ENCODE measurements at regions not wholly inside any gene's neighbourhood (a gene's known extent, or its start where the extent isn't known, plus 50 kb on each side); places are given as distances from the start of the nearest gene placed in this dataset.

DNA sequence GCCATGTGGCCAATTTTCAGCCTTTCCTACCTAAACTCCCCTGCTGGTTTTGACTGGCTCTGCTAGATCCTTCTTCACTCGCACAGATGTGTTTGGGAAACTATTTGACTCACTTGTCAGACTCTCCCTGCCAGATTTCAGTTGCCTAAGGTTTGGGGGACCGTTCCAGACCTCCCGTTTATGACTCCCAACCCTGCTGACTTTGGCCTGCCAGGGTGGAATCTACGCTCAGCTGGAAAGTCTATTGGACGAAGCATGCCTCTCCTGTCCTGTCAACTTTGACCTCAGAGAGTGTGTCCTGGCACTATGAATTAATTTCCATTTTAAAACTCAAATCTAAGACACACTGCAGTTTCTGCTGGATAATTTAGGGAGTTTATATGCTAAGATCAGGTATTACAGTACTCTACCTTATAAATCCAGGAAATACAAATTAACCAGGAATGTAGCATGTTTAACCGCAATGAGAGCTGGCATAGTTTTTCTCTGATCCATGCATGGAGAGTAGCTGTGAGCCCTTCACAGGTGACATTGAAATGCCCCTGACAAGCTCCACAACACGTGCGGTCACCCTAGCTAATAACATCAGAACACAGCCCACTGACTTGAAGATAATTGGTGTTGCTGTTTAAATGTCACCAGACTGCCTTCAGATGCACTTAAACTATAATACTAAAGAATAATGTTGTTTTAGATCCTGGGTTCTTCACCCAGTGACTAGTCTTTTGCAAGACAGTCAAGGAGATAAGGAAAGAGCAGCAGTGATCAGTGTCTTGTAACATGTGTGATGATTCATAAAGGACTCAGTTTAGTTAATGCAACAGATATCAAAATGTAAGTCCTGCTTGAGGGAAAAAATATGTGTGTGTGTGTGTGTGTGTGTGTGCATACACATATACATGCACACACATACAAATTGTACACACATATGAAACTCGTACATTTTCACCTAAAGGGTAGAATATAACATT is 223.0 kb upstream of the MCTP2 start:
- Histone ChIP-seq H3K9me3 (ENCODE audit: low read length) (no peaks in the 10 kb centered on the region), H3K4me1 (ENCODE audit: low read length) (no peaks in the 10 kb centered on the region), H3K9ac (ENCODE audit: low read length) (no peak overlapping the region), H3K4me3 (ENCODE audit: low read length) (no peak overlapping the region), H3K79me2 (ENCODE audit: low read length) (no peaks in the 10 kb centered on the region), H4K20me1 (ENCODE audit: insufficient read depth, low read depth, low read length) (no peaks in the 10 kb centered on the region), H3K27me3 (ENCODE audit: low read length) (no peaks in the 10 kb centered on the region), H3K4me2 (ENCODE audit: low read depth, low read length, poor library complexity, severe bottlenecking) (no peak overlapping the region), H3K27ac (ENCODE audit: low read length) (no peak overlapping the region), H2AFZ (ENCODE audit: low read length) (no peak overlapping the region), H3K36me3 (ENCODE audit: insufficient read depth, low read length) (no peaks in the 10 kb centered on the region), H3K9me2 (replicated peaks; ENCODE audit: insufficient read depth, low read length) (no peaks in the 10 kb centered on the region)
- no peak for DNase-seq

DNA sequence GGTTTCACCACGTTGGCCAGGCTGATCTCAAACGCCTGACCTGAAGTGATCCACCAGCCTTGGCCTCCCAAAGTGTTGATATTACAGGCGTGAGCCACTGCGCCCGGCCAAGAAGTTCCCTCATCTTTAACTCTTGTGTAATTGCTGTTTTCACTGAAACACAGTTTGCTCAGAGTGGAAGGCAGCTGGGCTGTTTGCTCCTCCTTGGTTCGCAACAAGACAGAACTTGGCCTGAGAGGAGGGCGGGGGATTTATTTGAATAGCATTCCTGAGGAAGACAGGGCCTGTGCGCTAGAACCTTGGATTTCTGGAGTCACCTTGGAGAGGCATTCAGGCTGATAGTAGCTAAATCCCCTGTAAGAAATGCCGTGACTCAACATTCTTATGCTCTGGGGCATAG is 226.7 kb upstream of the MCTP2 start:
- no peaks in the 10 kb centered on the region for H3K9me2 ChIP-seq (replicated peaks; ENCODE audit: insufficient read depth, low read length)

DNA sequence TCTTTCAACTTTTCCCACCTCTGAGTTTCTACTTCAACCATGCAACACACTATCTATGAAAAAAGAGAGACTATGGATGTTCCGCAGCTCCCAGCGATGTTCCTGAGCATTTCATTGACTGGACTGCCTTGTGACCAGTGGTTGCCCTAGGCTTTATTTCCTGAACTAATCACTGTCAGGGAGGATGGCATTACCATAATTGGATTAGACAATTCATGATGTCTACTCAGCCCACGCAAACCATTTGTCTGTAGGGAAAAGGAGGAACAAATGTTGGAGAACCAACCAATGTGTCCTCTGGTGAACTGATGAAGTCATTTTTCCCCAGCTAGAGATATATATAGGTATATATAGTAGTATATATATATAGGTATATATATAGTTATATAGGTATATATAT is 229.3 kb upstream of the MCTP2 start:
- Histone ChIP-seq H3K4me2 (ENCODE audit: low read depth, low read length, poor library complexity, severe bottlenecking) (no peak overlapping the region), H4K20me1 (ENCODE audit: insufficient read depth, low read depth, low read length) (no peaks in the 10 kb centered on the region), H2AFZ (ENCODE audit: low read length) (no peak overlapping the region), H3K36me3 (ENCODE audit: insufficient read depth, low read length) (no peaks in the 10 kb centered on the region), H3K79me2 (ENCODE audit: low read length) (no peaks in the 10 kb centered on the region), H3K27ac (ENCODE audit: low read length) (no peak overlapping the region), H3K9ac (ENCODE audit: low read length) (no peak overlapping the region), H3K4me1 (ENCODE audit: low read length) (no peaks in the 10 kb centered on the region), H3K9me3 (ENCODE audit: low read length) (no peaks in the 10 kb centered on the region), H3K4me3 (ENCODE audit: low read length) (no peak overlapping the region), H3K27me3 (ENCODE audit: low read length) (no peaks in the 10 kb centered on the region), H3K9me2 (replicated peaks; ENCODE audit: insufficient read depth, low read length) (no peaks in the 10 kb centered on the region)
- DNase-seq: no peak

More for the DNA sequence above, 226.7 kb upstream of the MCTP2 start:
- H3K27ac ChIP-seq (ENCODE audit: low read length): no peak overlapping the region
- H3K79me2 ChIP-seq (ENCODE audit: low read length): no peaks in the 10 kb centered on the region
- H3K4me1 ChIP-seq (ENCODE audit: low read length): no peaks in the 10 kb centered on the region
- H2AFZ ChIP-seq (ENCODE audit: low read length): no peak overlapping the region
- no peak overlapping the region for H3K9ac ChIP-seq (ENCODE audit: low read length)
- DNase-seq: no peak
- H3K36me3 ChIP-seq (ENCODE audit: insufficient read depth, low read length): no peaks in the 10 kb centered on the region
- no peaks in the 10 kb centered on the region for H3K9me3 ChIP-seq (ENCODE audit: low read length)
- H3K4me3 ChIP-seq (ENCODE audit: low read length): no peak overlapping the region
- no peaks in the 10 kb centered on the region for H4K20me1 ChIP-seq (ENCODE audit: insufficient read depth, low read depth, low read length)
- H3K27me3 ChIP-seq (ENCODE audit: low read length): no peaks in the 10 kb centered on the region
- no peak overlapping the region for H3K4me2 ChIP-seq (ENCODE audit: low read depth, low read length, poor library complexity, severe bottlenecking)

DNA sequence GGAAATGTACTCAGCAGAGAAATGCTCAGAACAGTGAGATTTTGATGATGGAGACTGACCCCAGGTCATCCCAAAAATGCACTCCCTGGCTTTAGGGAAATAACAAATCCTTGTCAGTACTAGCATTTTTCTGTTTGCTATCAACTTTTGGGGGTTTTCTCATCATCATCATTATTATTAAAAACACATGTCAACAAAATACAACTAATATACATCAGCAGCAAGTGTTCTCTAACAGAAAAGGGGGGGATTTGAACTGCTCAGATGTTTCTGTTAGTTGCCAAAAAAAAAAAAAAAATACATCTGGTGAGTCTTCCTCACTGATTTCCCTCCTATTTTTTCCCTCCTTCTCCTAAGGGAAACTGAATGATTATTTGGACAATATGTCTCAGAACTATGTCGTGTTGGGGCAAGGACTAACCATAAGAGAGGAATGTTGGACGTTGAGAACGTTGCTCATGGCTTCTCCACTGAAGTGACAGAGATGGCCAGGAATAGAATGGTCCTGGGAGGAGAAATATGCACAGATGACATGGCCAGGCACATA is 230.0 kb upstream of the MCTP2 start:
- no peak overlapping the region for H3K27ac ChIP-seq (ENCODE audit: low read length)
- H4K20me1 ChIP-seq (ENCODE audit: insufficient read depth, low read depth, low read length): no peaks in the 10 kb centered on the region
- no peak overlapping the region for H2AFZ ChIP-seq (ENCODE audit: low read length)
- H3K36me3 ChIP-seq (ENCODE audit: insufficient read depth, low read length): no peaks in the 10 kb centered on the region
- no peaks in the 10 kb centered on the region for H3K79me2 ChIP-seq (ENCODE audit: low read length)
- no peak overlapping the region for H3K4me3 ChIP-seq (ENCODE audit: low read length)
- H3K9me2 ChIP-seq (replicated peaks; ENCODE audit: insufficient read depth, low read length): no peaks in the 10 kb centered on the region
- no peak for DNase-seq
- no peaks in the 10 kb centered on the region for H3K4me1 ChIP-seq (ENCODE audit: low read length)
- no peak overlapping the region for H3K4me2 ChIP-seq (ENCODE audit: low read depth, low read length, poor library complexity, severe bottlenecking)
- no peaks in the 10 kb centered on the region for H3K9me3 ChIP-seq (ENCODE audit: low read length)
- H3K27me3 ChIP-seq (ENCODE audit: low read length): no peaks in the 10 kb centered on the region
- H3K9ac ChIP-seq (ENCODE audit: low read length): no peak overlapping the region

DNA sequence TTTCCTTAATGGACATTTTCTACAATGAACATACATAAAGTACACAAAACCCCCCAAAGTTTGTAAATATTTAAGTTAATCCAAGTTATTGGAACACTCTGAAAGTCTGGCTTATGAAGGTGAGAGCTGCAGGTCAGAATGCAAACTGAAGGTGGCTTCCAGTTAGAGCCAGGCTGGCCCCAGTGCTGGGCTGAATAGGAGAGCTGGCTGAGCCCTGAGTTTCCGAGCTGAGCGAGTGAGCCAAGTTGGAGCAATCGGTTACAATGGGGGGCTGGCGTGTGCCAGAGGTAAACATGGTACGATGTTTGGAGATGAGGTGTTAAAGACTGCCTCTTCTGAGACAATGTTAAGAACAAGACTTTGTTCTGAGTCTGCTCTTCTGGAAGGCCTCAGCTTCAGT is 230.8 kb upstream of the MCTP2 start:
- Histone ChIP-seq H3K27me3 (ENCODE audit: low read length) (no peaks in the 10 kb centered on the region), H3K4me1 (ENCODE audit: low read length) (no peaks in the 10 kb centered on the region), H3K27ac (ENCODE audit: low read length) (no peak overlapping the region), H3K79me2 (ENCODE audit: low read length) (no peaks in the 10 kb centered on the region), H3K4me2 (ENCODE audit: low read depth, low read length, poor library complexity, severe bottlenecking) (no peak overlapping the region), H3K9me3 (ENCODE audit: low read length) (no peaks in the 10 kb centered on the region), H2AFZ (ENCODE audit: low read length) (no peak overlapping the region), H3K9me2 (replicated peaks; ENCODE audit: insufficient read depth, low read length) (no peaks in the 10 kb centered on the region), H3K36me3 (ENCODE audit: insufficient read depth, low read length) (no peaks in the 10 kb centered on the region), H3K4me3 (ENCODE audit: low read length) (no peak overlapping the region), H4K20me1 (ENCODE audit: insufficient read depth, low read depth, low read length) (no peaks in the 10 kb centered on the region), H3K9ac (ENCODE audit: low read length) (no peak overlapping the region)
- no peak for DNase-seq

DNA sequence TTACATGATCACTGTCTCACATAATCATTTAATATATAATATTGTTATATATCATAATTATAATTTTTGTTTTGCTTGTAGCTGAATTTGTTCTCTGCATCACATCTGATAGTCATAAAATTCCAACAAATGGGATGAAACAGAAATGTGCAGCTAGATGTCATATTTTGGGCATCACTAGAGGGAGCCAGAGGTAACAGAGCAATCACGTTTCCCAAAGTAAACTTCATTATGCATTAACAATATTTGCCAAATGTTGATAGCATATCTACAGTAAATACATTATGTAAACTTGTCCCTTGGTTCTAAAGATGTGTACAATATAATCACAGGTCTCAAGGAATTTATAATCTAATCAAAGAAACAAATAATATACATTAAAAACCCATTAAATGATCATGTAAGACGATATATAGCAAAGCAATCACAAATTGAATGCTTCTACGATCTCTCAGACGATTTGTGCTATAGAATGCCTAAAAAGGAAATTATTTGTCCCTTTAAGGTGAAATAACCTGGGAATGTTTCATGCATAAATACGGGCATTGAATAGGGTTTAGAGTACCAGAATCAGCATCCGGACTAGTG is 234.2 kb upstream of the MCTP2 start:
- Histone ChIP-seq H3K27me3 (ENCODE audit: low read length) (no peaks in the 10 kb centered on the region), H3K36me3 (ENCODE audit: insufficient read depth, low read length) (no peaks in the 10 kb centered on the region), H4K20me1 (ENCODE audit: insufficient read depth, low read depth, low read length) (no peaks in the 10 kb centered on the region), H3K79me2 (ENCODE audit: low read length) (no peaks in the 10 kb centered on the region), H3K9me2 (replicated peaks; ENCODE audit: insufficient read depth, low read length) (no peaks in the 10 kb centered on the region), H3K27ac (ENCODE audit: low read length) (no peak overlapping the region), H3K4me1 (ENCODE audit: low read length) (no peaks in the 10 kb centered on the region), H2AFZ (ENCODE audit: low read length) (no peak overlapping the region), H3K9me3 (ENCODE audit: low read length) (no peaks in the 10 kb centered on the region), H3K4me3 (ENCODE audit: low read length) (no peak overlapping the region), H3K4me2 (ENCODE audit: low read depth, low read length, poor library complexity, severe bottlenecking) (no peak overlapping the region), H3K9ac (ENCODE audit: low read length) (no peak overlapping the region)
- DNase-seq: peak; percentile 51

DNA sequence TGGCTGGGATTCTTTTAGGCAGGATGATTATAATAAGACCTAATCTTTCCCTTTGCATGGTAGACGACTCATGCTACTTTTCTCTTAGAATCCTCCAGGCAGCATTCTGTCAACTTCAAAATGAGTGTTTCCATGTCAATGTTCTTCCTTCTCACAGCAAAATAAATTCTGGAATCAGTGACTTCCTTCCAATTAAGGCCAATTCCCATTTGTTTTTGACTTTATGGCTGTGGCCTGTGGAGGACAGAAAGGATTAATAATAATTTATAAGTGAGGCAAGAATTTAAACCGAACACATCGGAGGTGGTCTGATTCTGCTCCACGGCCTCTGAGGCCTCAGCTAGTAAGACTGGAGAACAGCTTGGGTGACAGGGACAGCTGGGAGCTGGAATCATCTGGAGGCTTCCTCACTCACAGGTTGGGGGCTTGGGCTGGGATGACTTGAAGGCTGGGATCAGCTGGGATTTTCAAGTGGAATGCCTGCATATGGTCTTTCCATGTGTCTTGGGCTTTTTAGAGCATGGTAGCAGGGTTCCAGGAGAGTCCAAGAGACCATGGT is 241.8 kb upstream of the MCTP2 start:
- H3K4me2 ChIP-seq (ENCODE audit: low read depth, low read length, poor library complexity, severe bottlenecking): no peak overlapping the region
- H3K27me3 ChIP-seq (ENCODE audit: low read length): no peaks in the 10 kb centered on the region
- H3K9ac ChIP-seq (ENCODE audit: low read length): no peak overlapping the region
- no peak overlapping the region for H3K4me3 ChIP-seq (ENCODE audit: low read length)
- H3K79me2 ChIP-seq (ENCODE audit: low read length): no peaks in the 10 kb centered on the region
- no peaks in the 10 kb centered on the region for H3K9me2 ChIP-seq (replicated peaks; ENCODE audit: insufficient read depth, low read length)
- H3K4me1 ChIP-seq (ENCODE audit: low read length): no peaks in the 10 kb centered on the region
- no peaks in the 10 kb centered on the region for H3K9me3 ChIP-seq (ENCODE audit: low read length)
- no peak for DNase-seq
- H2AFZ ChIP-seq (ENCODE audit: low read length): no peak overlapping the region
- no peaks in the 10 kb centered on the region for H3K36me3 ChIP-seq (ENCODE audit: insufficient read depth, low read length)
- no peak overlapping the region for H3K27ac ChIP-seq (ENCODE audit: low read length)
- H4K20me1 ChIP-seq (ENCODE audit: insufficient read depth, low read depth, low read length): no peaks in the 10 kb centered on the region

DNA sequence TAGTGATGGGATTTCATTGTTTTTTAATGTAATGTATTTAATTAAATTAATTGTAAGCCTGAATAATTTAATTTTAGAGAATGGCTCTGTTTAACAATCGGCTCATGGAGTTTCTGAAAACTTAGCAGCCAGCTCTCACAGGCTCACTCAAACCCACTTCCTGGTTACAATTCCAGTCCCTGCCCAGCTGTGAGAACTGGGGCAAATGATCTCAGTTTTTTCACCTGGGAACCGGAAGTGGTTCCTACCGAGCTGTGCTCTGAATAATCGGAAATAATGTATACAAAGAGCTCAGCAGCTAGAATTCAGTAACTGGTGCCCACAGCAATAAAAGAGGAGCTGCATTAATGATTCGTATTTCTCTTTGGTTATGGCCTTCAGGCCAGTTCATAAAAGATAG is 244.3 kb upstream of the MCTP2 start:
- Histone ChIP-seq H3K9ac (ENCODE audit: low read length) (no peak overlapping the region), H3K79me2 (ENCODE audit: low read length) (no peaks in the 10 kb centered on the region), H3K4me1 (ENCODE audit: low read length) (no peaks in the 10 kb centered on the region), H3K9me2 (replicated peaks; ENCODE audit: insufficient read depth, low read length) (no peaks in the 10 kb centered on the region), H3K36me3 (ENCODE audit: insufficient read depth, low read length) (no peaks in the 10 kb centered on the region), H3K27me3 (ENCODE audit: low read length) (no peaks in the 10 kb centered on the region), H4K20me1 (ENCODE audit: insufficient read depth, low read depth, low read length) (no peaks in the 10 kb centered on the region), H3K27ac (ENCODE audit: low read length) (no peak overlapping the region), H3K9me3 (ENCODE audit: low read length) (no peaks in the 10 kb centered on the region), H2AFZ (ENCODE audit: low read length) (no peak overlapping the region), H3K4me3 (ENCODE audit: low read length) (no peak overlapping the region), H3K4me2 (ENCODE audit: low read depth, low read length, poor library complexity, severe bottlenecking) (no peak overlapping the region)
- DNase-seq: no peak

Measured in Karpas-422 (cell line).